NCI-H2227 (cell line): ENCODE measurements at regions not wholly inside any gene's neighbourhood (a gene's known extent, or its start where the extent isn't known, plus 50 kb on each side); places are given as distances from the start of the nearest gene placed in this dataset.
A peak's percentile ranks its signal among the peaks of the same experiment; 100 is the strongest.

ENCODE experiments used
- DNase-seq: peaks from one replicate; lab custom pipeline; 2025; ENCODE audit not compliant: unreplicated experiment; lab: John Stamatoyannopoulos, UW

DNA sequence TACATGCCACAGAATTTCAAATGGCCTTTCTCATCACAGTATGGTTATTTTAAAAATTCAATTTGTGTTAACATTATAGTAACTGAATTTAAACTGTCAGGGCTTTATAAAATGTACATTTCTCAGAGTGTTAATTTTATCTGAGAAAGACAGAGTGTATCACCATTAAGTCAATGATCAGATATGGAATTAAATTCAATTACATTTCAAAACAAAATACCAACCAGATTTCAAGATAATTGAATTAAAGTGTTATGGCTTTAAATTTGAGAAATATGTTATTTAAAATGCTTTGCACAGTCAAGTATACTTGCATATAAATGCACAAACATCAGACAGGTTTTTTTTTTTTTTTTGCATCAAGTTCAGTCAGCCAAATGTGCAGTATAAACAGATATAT lies 1574.4 kb downstream of the BRINP3 start:
- no peak for DNase-seq

DNA sequence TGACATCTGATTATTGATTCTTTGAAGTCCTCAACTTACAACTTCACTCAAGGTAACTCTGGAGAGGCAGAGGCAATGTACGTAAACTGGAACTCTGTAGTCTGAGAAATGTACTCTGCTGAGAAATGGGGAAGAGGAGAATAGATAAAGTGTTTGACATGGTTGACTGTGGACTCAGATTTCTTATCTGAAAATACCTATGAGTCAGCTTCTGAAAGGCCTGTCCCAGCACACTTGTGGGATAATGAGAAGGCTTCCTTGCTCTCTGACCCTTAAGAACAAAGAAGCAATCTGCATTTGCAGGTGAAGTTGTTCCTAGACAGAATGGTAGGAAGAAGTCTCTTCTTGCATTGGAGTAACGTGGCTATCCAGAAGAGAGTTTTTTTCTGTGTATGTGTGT lies 1573.5 kb downstream of the BRINP3 start:
- DNase-seq, result no peak

DNA sequence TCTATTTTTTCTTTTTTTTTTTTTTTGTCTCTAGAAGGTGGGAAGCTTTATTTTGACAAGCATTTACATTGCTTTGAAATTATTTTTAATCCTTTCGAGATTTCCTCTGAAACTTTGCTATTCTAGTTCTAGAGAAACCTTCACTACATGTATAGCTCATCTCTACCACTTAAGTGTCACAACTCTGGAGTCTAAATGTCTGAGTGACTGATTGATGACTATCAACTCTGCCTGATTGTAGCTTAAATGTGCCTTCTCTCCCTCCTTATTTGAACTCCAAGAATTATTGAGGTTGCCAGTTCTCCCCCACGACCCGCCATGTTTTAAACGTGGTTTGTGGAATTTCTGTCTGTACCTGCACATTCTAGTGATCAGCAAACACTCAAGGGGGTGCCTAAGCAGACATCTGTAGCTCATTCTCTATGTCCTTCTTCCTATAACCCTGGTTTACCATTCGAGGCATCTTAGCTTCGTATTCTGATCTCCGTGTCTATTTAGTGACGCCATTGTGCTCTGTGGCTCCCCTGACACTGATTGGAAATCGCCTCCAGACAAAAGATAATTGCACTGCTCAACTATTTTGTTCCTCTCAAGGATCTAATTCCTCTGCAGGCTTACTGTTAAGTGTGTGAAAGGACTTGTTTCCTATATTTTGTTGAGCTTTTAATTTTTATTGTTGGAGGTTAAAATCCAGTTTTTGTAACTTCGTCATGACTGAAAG lies 1570.6 kb downstream of the BRINP3 start:
- peak; percentile 44 for DNase-seq

DNA sequence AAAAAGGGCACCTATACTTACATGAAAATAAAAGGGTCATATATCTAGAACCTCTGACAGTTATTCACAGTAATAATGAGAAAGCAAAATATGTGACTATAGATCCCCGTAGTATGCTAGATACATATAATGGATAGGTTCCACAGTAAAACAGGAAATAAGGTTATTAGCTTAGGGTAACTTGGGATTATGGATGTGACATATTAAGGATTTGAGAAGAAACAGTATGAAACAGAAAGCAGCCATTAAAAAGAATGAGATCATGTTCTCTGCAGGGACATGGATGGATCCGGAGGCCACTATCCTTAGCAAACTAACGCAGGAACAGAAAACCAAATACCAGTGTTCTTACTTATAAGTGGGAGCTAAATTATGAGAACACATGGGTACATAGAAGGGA lies 1547.3 kb downstream of the BRINP3 start:
- no peak for DNase-seq

DNA sequence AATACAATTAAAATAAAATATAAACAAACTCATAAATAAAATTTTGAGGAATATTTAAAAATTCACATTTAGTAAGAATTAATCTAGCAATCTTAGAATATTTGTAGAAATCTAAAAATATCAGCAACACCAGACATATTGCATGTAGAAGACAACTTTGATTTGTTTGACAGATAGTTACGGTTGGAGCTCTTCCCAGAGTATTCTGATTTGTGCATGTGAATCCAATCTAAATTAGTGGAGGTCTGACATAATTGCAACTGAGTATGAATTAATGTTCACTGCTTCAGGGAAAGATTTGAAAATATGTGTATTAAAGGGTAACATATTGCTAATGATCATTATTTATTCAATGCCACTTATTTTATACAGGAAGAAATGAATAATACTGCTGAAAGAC lies 1546.2 kb downstream of the BRINP3 start:
- no peak for DNase-seq

DNA sequence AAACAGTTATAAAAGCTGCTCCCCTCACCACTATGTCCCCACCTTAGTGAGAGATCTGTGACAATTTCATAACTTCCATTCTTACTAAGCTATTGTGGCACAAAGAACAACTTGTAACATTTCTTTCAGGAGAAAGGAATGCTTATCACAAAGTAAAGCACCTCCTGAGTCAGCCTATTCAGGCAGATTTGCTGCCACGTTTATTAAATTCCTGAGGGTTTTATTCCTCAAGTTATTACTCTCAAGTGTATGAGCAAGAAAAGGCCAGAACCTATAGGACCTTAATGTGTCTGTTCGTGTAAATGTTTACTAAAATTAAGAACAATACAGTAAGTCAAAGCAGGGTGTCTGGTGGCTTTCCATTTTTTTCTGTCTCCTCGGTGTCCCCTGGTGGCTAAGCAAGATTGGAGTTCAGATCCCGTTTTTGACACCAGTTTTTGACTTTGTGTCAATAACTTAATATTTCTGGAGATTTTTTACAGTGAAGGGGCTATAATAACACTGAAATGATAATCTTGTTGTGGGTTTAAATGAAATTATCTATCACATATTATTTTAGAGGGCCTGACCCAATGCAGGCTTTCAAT lies 1539.6 kb downstream of the BRINP3 start:
- no peak for DNase-seq

DNA sequence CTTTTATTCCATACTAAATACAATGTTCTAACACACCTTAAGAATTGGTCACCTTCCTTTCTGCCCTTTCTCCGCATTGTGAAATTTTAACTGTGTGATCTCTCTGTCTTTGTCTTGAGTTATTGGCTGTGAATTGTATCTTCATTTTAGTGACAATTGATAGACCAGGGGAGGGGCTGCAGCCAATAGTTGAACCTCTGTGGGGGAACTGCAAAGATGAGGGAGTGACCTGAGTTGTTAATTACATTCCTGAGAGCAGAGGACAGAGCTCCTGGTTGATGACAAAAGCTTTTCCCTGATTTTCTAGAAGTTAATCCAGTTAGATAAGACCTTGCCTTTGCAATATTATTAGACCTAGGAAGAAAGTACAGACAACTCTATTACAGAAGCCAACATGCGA lies 1535.7 kb downstream of the BRINP3 start:
- no peak for DNase-seq

DNA sequence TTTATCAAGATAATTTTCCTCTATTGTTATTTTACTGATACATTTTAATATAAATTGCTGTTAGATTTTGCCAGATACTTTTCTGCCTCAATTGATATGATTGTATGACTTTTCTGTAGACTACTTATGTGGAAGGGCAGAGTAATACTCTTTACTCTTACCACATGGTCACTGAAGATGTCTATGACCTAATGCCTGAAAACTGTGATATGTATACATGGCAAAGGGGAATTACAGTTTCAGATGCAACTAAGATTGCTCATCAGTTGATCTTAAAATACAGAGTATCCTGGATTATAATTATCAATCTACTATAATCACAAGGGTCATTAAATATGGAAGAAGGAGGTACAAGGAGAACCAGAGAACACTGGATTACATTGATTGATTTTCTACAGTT lies 1528.0 kb downstream of the BRINP3 start:
- no peak for DNase-seq

DNA sequence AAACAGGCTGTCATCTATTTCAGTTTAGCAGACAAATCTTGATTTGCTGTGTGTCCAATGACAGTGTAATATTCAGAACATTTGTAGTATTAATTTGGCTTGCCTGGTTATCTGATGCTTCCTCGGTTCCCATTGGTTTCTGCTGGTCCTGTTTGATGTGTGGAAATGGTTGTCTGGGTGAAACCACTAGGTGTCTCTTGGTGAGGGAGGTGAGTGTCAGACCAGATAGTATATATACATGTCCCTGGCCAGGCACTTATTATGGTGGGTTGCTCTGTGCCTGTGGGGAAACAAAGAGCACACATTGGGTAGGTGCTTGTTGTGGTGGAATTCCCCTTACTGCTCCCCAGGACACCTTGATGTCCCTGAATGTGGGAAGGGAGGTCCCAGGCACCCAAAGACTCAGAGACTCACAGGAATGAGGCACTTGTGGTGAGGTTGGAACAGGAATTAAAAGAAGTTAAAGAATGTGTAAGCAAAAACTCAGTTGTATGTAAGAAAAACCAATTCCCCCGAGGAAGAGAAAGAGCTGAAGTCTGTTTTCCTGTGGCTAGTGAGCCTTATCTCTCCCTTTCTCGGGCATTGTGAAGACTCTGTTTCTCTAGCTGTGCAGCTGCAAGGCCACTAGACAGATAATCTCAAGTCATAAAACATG lies 1519.1 kb downstream of the BRINP3 start:
- DNase-seq, result no peak

DNA sequence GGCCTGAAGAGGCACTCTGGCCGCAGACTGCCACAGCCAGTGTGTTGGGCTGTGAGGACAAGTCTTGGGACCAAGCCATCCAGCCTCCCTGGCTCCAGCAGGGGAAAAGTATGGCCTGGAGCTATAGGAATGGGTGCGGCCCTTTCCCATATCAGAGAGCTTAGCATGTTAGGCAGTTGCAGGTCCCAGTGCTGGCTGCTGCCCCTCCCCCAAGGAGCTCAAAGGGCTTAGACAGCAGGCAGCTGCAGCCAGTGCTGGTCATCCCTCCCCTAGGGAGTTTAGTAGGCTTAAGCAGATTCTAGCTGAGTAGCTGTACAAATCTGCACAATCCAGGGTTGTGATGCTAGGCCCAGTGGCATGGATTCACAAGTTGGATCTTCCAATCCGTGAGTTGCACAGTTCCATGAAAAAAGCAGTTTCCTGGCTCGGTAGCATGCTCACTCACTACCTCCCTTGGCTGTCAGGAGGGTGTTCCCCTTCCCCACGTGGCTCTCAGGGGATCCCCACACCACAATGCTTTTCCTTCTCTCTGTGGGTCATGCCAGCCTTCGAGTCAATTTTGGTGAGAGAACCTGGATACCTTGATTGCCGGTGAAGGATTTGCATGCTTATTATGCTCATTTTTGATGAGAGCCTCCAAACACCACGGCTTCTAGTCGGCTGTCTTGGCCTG lies 1490.8 kb downstream of the BRINP3 start:
- no peak for DNase-seq

DNA sequence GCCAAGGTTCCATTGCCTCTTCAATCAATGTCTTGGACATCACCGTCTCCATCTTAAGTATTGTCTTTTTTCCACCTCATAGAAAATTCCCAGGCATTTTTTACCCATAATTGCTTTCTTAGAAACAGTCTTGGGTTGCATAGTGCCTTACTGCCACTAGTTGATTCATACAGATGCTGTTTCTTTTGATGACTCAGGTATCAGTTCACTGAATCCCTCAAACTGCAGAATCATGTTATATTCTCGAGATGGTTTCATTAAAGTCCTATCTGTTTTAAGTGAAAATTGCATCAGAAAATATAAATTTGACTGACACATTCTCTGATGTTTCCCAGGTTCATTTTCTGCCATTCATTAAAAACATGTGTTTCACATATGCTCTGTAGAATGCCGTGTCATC lies 1489.1 kb downstream of the BRINP3 start:
- DNase-seq, result no peak

DNA sequence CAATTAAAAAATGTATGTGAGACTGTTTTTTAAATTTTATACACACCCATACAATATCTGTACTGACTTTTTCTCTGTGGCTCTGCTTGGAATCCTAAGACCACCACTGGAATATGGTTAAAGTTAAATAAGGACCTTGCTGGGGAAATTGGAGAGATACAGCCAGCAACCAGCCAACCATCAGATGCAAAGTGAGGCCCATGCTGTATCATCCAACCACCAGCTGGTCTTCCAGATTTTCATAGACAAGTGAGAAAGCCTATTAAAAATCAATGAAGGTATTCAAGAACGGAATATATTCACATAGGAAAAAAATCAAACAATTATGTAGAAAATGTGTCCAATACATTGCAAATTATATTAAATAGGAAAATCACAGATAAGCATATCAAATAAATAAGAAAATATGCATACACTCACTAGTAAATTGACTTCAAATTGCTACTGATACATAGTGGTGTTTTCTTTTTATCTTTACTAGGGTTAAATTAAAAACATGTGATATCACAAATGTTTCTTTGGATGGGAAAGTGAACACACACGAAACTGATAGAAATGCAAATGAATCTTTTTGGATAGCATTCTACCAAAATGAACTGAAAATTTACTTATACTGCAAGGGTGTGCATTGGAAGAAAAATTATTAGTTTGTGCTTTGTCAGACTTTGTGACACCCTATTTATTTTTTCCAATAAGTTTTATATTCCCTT lies 1486.3 kb downstream of the BRINP3 start:
- DNase-seq, result no peak

DNA sequence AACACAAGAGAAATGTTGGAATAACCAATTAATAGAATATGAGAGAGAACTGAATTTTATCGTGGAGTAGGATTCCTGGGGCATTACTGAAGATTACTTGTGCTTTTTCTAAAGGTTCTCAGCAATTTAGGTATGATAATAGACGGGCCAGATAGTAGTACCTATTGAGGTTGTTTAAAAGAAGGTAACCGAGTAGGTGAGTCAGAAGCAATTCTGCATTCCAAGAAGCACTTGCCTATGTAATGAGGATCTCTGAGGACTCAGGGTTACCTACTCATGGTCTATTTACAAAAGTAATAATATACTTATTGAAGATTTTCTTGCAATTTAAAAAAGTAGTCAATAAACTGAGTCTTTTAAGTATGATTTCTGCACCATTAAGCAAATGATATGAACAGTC lies 1469.8 kb downstream of the BRINP3 start:
- no peak for DNase-seq

DNA sequence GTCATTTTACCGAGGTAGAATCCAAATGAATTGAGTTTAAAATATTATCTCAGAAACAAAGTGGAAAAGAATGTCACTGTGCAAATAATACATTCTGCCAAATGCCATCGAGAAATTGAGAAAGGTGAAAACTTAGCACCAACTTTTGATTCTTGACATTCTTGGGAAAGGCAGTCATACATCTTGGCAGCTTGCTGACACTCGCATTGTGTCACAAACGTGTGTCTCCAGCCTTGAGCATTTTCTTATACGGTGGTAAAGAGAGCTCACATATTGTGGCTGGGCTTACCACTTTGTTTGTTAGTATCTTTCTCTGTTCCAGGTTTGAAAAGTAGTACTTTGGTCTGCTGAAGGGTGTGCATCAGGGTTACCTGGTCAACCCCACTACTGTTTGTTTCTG lies 1456.1 kb downstream of the BRINP3 start:
- no peak for DNase-seq

DNA sequence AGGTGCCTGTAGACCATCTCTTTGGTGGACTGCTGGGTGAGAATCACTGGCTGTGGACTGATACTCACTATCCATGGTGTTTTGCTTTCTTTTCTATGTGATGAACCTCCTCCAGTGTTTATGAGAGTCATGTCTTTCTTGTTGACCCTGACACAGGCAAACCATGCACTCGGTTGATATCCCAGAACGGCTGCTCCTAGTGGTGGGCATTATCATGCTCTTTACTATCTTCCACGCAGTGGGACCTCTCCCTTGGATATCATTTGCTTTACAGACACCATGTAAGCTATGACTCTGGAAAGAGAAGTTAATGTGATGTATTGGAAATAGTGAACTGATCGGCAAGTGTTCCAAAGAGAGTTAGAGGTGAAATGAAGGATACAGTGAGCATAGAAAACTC lies 1455.6 kb downstream of the BRINP3 start:
- no peak for DNase-seq

DNA sequence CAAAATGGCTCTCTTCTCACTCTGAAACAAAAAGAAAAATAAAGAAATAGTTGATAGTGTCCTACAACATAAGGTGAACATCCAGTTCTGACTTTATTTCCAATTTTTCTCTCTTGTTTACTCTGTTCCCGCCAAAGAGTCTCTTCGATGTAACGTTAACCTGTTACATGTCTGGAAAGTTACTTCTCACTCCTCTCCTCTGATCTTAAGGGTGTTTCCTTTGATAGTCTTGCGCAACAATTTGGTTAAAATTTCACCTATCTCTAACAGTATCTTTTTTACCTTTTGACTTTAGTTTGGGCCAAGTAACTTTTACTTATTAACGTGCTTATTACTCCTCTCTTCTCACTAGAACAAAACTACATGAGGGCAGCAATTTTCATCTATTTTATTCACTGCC lies 1450.2 kb downstream of the BRINP3 start:
- DNase-seq, result no peak

DNA sequence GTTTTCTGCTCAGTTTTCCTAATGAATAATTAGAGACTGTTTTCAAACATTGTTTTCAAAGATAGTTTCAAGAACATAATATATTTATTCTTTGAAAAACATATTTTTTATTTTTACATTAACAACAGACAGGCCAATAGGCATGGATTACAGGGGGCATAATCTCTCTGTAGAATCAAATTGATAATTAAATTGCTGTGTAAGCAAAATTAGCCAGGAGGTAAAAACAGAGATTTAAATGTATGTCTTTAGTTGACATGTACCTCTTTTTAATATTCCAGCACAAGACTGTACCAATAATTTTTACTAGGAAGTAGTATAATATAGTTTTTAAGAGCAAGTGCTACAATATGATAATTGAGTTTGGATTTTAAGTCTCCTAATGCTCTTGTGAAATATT lies 1444.5 kb downstream of the BRINP3 start:
- no peak for DNase-seq

DNA sequence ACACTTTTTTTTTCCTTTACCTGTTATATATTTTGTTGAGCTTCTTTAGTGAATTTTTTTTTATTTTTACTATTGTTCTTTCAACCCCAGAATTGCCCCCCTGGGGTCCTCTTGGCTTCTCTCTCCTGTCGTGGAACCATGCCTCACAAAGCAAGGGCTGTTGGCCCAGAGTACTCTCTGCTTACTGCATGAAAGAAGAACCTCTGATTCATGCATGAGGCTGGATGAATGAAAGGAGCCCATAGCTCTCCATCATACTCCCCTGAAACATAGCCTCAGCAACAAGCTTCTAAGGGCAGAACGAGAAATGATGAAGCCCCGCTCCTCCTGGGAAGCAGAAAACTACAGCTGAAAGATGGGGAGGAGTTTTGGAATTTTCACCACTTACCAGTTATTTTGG lies 1441.0 kb downstream of the BRINP3 start:
- no peak for DNase-seq

DNA sequence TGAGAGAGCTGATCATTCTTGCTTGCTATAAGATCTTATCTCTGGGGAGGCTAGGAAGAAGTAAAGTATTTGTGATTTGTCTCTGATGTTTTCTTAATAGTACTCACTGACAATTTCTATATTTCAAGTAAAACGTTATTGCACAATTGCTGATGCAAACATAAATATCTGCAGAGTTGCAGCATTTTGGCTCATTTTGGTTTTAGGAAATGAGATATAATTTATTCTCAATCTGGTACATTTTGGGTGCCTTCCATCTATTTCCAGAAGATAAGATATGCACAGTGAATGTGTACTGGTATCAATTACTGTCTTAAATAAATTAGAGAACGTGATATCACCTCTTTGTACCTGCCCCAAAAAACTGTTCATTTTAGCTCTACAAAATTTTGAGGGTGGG lies 1431.5 kb downstream of the BRINP3 start:
- DNase-seq, result no peak

DNA sequence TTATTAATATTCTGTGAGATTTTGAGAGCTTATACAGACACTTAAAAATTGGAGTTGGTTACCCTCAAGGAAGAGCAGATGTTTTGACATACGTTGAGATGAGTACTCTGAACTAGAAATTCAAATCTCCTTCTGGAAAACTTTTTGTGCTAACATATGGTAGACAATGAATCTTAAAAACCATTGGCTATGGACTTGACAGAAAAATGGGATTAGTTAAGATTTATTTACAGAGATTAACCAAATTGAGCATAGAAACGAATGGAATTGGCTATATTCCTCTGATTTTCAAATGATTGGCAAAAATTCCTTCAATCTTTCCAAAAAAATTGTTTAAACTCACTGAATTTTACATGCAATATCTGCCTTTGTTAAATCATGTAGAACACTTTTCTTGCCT lies 1392.9 kb downstream of the BRINP3 start:
- no peak for DNase-seq

DNA sequence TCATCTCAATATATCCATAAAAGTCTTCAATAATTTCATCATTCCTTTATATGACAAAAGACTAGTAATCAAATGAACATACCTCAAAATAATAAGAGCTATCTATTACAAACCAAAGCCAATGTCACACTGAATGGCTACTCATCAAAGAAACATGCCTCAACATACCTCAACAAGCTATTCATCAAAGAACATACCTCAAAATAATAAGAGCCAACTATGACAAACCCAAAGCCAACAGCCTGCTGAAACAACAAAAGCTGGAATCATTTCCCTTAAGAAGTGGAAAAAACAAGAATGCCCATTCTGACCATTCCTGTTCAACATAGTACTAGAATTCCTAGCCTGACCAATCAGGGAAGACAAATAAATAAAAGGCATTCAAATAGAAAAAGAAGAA lies 1373.7 kb downstream of the BRINP3 start:
- DNase-seq, result no peak
